Urinary bladder (tissue), 3 donors: ENCODE measurements at regions not wholly inside any gene's neighbourhood (a gene's known extent, or its start where the extent isn't known, plus 50 kb on each side); places are given as distances from the start of the nearest gene placed in this dataset.

Source experiments
- DNase-seq: peaks from one replicate; pipeline ENCODE4 v3.0.0-alpha.2; 2015; ENCODE audit errors: extremely low spot score
- H3K27ac ChIP-seq: one replicate; pipeline ENCODE4 v1.5.1; 2013; ENCODE audit warnings: low read depth, mild to moderate bottlenecking, moderate library complexity
- H3K36me3 ChIP-seq: one replicate; pipeline ENCODE4 v1.6.1; 2013; ENCODE audit warnings: mild to moderate bottlenecking, moderate library complexity; ENCODE audit not compliant: insufficient read depth
- H3K4me1 ChIP-seq: one replicate; pipeline ENCODE4 v1.6.1; 2013; ENCODE audit warnings: mild to moderate bottlenecking, moderate library complexity; ENCODE audit not compliant: insufficient read depth
- H3K4me3 ChIP-seq: one replicate; pipeline ENCODE4 v1.5.1; 2013; ENCODE audit warnings: low read depth, low read length
- WGBS: extraction: QIAGEN DNeasy Blood & Tissue Kit; methylation state at CpG from one replicate; pipeline ENCODE4 v1.1.7; 2013; 5-methylcytosine and 5-hydroxymethylcytosine counted together
- donor health status: healthy with polysubstance abuse.
- donor health status: healthy.

DNA sequence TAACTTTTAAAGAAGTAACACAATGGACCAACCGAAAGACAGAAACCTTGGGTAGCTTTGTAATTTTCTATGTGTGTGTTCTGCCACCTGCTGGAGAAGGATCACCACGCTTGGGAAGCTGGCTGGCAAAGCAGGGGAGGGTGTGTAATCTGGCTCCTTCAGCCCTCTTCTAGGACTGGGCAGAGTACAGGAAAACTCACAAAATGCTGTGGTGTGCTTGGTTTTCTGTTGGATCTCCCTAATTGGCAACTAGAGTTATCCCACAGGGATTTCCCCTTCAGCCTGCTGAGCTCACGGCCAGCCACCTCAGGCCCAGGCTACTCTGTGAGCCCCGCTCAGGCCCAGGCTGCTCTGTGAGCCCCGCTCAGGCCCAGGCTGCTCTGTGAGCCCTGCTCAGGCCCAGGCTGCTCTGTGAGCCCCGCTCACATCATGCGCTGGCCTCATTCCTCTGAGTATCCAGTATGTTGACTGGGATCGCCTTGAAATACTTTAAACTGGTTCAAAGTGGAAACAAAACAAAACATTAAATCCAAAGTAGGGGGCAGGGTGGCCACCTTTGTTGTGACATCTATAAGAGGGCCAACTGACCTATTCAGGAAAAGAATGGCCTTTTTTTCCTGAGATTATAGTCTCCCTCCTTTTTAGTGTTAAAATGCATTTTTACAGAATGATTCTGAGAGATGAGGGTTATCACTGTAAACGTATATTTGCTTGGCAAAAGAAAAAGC, 52.0 kb upstream of the RNU6-8 start:
- WGBS, result 53% methylated on average over 9 of the region's 9 CpGs
- peak; percentile 53 for DNase-seq

DNA sequence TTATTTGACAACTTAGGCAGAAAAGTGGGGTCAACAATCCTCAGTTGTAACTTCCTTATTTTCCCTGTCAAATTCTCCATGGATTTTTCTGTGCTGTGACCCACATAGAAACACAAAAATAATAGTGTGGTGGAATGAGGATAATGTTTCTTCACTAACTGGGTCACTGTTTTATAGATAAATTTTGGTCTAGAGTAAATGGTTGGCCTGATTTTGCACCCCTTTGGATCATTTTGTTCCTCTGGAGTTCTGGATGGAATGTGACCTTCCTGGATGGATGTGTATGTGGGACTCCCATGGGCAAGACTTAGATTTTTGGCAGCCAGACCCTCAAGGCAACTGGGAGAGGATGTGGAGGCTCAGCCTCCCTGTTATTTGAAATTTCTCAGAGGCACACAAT, 52.7 kb upstream of the RNU6-8 start:
- Histone ChIP-seq H3K4me3 (no peak overlapping the region), H3K27ac (no peak overlapping the region), H3K4me1 (peaks cover 2% of the 10 kb centered on the region), H3K36me3 (no peaks in the 10 kb centered on the region)
- no peak for DNase-seq

More for the DNA sequence above, 52.0 kb upstream of the RNU6-8 start:
- Histone ChIP-seq H3K36me3 (no peaks in the 10 kb centered on the region), H3K4me3 (no peak overlapping the region), H3K4me1 (peaks cover 2% of the 10 kb centered on the region), H3K27ac (no peak overlapping the region)

DNA sequence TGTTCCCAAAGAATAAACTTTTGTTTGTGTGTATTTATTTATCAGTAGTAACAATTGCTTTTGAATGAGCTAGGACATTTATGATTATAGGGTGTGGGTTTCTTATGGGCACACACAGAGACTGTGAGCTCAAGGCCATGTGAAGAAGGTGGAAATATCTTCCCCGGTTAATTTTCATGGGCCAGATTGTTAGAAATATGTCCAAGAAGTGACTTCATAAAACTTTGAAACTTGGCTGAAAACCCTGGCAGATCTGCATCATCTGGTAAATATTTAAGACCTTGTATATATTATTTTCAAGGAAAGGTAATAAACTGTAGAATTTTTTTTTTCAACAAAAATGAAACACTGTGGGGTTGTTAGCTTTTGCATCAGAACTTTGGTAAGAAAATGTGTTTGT, 53.5 kb upstream of the RNU6-8 start:
- Histone ChIP-seq H3K4me3 (no peak overlapping the region), H3K27ac (no peak overlapping the region), H3K36me3 (no peaks in the 10 kb centered on the region), H3K4me1 (peaks cover 2% of the 10 kb centered on the region)
- peak; percentile 29 for DNase-seq
- WGBS, result 26% methylated on average over 1 of the region's 1 CpG

DNA sequence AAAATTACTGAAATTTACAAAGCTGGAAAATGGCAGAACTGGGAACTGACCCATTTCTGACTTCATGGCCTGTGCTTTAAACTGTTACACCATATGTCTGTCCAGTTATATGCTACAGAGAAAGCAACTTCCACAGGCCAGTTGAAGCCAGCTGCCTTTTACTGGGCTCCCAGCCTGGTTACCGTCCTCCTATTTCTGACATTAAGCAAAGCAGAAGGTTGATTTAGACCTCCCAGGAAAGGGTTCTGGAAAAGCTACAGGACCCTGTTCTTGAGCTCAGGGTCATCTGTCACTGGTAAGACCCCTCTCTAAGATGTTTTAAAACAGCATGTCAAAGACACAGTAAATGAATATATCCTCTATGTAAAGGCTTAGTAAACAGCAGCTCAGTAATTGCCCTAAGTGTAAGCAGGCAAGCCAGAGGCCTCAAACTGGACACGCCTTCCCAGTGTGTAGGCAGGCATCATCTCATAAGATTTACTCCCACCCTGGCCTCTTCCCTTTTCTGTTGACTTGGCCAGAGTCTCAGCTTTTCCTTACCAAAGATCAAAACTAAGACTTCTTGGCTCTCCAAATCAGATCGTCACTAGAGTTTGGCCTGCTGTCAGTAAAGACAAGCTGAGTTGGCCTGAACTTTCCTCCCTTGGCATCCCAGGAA, 55.4 kb upstream of the RNU6-8 start:
- H3K36me3 ChIP-seq, result no peaks in the 10 kb centered on the region
- no peak for DNase-seq
- H3K4me3 ChIP-seq, result no peak overlapping the region
- no peak overlapping the region for H3K27ac ChIP-seq
- 37% methylated on average over 3 of the region's 3 CpGs for WGBS
- peaks cover 2% of the 10 kb centered on the region for H3K4me1 ChIP-seq

DNA sequence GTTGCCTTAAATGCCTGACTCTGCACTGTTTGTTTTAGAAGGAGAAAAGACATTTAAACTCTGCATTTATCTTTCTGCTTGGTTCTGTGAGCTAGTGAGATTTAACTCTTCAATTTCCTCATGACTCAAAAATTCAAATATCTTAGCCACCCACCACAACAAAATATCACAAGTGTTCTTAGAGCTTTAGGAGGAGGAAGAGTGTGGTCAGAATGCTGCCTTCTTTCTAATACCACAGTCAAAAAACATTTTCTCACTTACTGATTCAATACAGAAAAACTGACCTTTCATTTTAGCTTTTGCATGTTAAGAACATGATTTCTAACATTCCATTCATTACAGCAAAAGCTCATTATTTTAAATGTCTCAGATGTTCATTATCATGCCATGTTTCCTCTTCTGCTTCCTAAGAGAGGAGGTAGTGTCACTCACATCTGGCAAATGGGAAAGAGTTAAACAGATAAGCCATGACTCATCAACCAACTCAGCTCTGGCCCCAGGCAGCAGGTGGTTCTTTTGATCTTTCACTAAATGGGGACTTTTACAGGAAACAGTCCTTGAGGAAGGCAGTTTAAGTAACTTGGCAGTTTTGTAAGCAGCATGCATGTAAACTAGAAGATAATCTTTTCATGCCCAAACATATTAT, 56.4 kb upstream of the RNU6-8 start:
- Histone ChIP-seq H3K4me1 (peaks cover 2% of the 10 kb centered on the region), H3K4me3 (no peak overlapping the region), H3K27ac (no peak overlapping the region), H3K36me3 (no peaks in the 10 kb centered on the region)
- DNase-seq, result no peak

DNA sequence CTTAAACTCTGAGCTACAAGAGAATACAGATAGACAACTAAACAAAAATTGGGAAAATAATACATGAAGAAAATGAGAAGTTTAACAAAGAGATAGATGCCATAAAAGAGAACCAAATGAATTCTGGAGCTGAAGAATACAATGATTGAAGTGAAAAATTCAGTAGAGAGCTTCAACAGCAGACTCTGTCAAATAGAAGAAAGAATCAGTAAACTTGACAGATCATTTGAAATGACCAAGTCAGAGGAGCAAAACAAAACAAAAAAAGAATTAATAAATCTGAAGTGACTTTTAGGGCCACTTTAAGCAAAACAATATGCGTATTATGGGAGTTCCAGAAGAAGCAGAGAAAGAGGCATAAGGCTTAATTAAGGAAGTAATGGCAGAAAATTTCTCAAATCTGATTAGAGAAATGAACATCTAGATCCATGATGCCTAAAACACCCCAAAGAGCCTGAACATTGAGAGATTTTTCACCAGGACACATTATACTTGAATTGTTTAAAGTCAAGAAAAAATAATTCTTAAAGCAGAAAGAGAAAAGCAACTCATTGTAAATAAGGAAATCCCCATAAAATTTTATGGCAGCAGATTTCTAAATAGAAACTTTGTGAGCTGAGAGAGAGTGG, 61.0 kb upstream of the RNU6-8 start:
- Histone ChIP-seq H3K27ac (no peak overlapping the region), H3K36me3 (no peaks in the 10 kb centered on the region), H3K4me1 (no peaks in the 10 kb centered on the region), H3K4me3 (no peak overlapping the region)
- DNase-seq, result no peak
- 94% methylated on average over 1 of the region's 1 CpG for WGBS

DNA sequence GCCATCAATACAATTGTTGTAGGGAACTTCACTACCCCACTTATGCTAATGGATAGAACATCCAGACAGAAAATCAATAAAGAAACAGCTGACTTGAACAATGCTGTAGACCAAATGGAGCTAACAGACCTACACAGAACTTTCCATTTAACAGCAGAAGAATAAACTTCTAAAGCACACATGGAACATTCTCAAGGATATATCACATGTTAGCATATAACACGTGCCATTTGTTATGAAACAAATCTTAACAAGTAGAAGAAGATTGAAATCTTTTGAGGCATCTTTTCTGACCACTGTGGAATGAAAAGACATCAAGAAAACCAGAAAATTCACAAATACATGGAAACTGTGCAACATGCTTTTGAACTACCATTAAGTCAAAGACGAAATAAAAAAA, 62.5 kb upstream of the RNU6-8 start:
- no peak for DNase-seq
- H3K27ac ChIP-seq, result no peak overlapping the region
- no peaks in the 10 kb centered on the region for H3K36me3 ChIP-seq
- no peaks in the 10 kb centered on the region for H3K4me1 ChIP-seq
- no peak overlapping the region for H3K4me3 ChIP-seq
- 84% methylated on average over 2 of the region's 2 CpGs for WGBS

DNA sequence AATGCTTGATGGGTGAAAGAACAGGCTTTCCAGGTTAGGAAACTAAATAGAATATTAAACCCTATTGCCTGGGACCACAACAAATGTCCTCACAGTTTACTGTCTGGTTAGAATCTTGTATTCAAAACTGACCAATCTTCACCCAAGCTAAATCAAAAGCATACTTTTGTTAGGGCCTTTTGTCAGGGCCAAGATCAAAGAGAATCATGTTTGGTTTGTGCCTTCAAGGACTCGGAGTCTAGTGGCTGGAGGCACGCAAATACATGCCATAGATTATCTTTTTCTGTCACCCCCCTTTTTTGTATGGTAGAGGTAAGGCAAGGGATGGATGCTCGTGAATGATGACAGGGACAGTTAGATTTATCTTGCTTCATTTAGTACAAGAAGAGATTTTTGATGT, 51.1 kb upstream of the AKAP6 start:
- Histone ChIP-seq H3K4me3 (no peak overlapping the region), H3K27ac (no peak overlapping the region), H3K4me1 (no peaks in the 10 kb centered on the region), H3K36me3 (no peaks in the 10 kb centered on the region)
- WGBS, result 82% methylated on average over 3 of the region's 3 CpGs
- DNase-seq, result no peak
